HG03039 (cell line): ENCODE measurements at regions not wholly inside any gene's neighbourhood (a gene's known extent, or its start where the extent isn't known, plus 50 kb on each side); places are given as distances from the start of the nearest gene placed in this dataset.

Experiments
- ATAC-seq: cut with Tn5 transposase; IDR thresholded peaks from one replicate; pipeline ENCODE4 v1.9.1; 2021; ENCODE audit warnings: mild to moderate bottlenecking, moderate library complexity; ENCODE audit not compliant: unreplicated experiment

- ATAC-seq, result no peak
These were observed 137.3 kb upstream of the NKX1-1 start for GRCh38 chr4:1543561-1543960.

GRCh38 chr4:1542516-1543320 lies 136.5 kb upstream of the NKX1-1 start:
- ATAC-seq, result no peak

GRCh38 chr4:1542226-1542490 lies 135.9 kb upstream of the NKX1-1 start:
- no peak for ATAC-seq

- ATAC-seq, result no peak
These were observed 135.4 kb upstream of the NKX1-1 start for GRCh38 chr4:1541449-1542225.

- no peak for ATAC-seq
These were observed 134.5 kb upstream of the NKX1-1 start for GRCh38 chr4:1540601-1541375.

GRCh38 chr4:1539859-1540600 lies 133.8 kb upstream of the NKX1-1 start:
- ATAC-seq, result no peak

- no peak for ATAC-seq
These were observed 132.9 kb upstream of the NKX1-1 start for GRCh38 chr4:1538941-1539772.

GRCh38 chr4:1538096-1538410 lies 131.8 kb upstream of the NKX1-1 start:
- no peak for ATAC-seq

- ATAC-seq, result no peak
These were observed 131.3 kb upstream of the NKX1-1 start for GRCh38 chr4:1537410-1538095.

GRCh38 chr4:1536579-1537409 lies 130.6 kb upstream of the NKX1-1 start:
- no peak for ATAC-seq

GRCh38 chr4:1535926-1536578 lies 129.8 kb upstream of the NKX1-1 start:
- no peak for ATAC-seq

GRCh38 chr4:1534876-1535526 lies 128.8 kb upstream of the NKX1-1 start:
- ATAC-seq, result no peak

- ATAC-seq, result no peak
These were observed 128.0 kb upstream of the NKX1-1 start for GRCh38 chr4:1534095-1534872.

- ATAC-seq, result no peak
These were observed 127.3 kb upstream of the NKX1-1 start for GRCh38 chr4:1533501-1534064.

- ATAC-seq, result no peak
These were observed 126.5 kb upstream of the NKX1-1 start for GRCh38 chr4:1532549-1533395.
